Pons (tissue), 1 donor: ENCODE measurements at regions not wholly inside any gene's neighbourhood (a gene's known extent, or its start where the extent isn't known, plus 50 kb on each side); places are given as distances from the start of the nearest gene placed in this dataset.
"Not testable (repeated sequence)": the region's sequence is repeated elsewhere in the genome, so short reads cannot be mapped to it uniquely, and the experiment has no call there.

Experiments used
- DNase-seq: peaks from one replicate; pipeline ENCODE4 v3.0.0-alpha.2; 2016; ENCODE audit warnings: low spot score

GRCh38 chr12:105457026-105457425 lies 126.5 kb downstream of the C12orf75 start:
- DNase-seq, result no peak

DNA sequence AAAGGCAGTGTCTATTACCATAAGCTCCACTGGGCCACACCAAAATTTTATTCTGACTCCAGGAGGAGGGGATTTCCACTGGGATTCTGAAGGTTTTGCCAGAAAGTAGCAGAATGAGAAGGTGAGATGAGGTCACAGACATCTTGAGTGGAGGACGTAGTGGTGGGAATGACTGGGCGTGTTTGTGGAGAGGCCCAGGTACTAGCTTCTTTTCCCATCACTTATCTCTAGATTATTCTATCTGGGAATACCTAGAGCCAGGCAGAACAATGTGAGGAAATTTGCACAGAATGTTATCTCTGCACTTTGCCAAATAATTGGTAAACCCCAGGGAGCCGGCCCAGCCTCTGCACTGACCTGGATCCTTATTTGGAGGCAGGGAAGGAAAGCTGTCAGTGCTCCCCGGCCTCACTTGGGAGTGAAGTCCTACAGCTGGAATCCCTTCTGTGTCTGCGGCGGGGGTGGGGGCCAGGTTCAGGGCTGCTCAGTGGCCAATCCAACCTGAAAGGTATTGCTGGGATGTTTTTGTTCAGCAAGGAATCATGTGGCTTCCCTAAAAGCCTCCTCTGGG lies 129.4 kb downstream of the C12orf75 start:
- DNase-seq, result no peak

DNA sequence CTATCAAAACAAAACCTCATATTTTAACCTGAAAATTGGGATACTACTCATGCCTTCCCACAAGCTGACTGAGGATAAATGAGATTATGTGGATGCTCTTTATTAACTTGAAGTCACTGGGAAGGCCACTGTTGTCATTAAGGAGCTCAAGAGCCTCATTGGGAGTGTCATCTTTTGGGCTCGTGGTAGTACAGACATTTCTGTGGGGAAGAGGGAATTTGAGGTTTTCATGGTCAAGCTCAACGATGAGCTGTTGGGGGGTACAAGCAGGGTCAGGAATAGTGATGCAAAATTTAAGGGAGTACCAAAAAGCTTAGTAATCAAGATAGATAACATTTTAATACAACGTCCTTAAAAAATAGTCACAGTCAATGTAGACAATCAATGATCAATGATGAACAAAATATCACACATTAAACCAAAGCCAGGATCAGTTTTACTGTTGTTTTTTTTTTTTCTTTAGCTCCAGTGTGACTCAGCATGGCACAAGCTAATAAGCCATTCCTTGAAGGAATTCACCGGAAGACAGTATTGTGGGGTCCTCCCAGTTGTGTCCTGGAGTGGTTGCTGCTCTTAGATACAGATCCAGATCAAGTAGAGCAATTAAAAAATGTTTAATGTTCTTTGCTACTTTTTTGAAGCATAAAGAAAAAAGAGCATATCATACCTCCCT lies 130.9 kb downstream of the C12orf75 start:
- no peak for DNase-seq

DNA sequence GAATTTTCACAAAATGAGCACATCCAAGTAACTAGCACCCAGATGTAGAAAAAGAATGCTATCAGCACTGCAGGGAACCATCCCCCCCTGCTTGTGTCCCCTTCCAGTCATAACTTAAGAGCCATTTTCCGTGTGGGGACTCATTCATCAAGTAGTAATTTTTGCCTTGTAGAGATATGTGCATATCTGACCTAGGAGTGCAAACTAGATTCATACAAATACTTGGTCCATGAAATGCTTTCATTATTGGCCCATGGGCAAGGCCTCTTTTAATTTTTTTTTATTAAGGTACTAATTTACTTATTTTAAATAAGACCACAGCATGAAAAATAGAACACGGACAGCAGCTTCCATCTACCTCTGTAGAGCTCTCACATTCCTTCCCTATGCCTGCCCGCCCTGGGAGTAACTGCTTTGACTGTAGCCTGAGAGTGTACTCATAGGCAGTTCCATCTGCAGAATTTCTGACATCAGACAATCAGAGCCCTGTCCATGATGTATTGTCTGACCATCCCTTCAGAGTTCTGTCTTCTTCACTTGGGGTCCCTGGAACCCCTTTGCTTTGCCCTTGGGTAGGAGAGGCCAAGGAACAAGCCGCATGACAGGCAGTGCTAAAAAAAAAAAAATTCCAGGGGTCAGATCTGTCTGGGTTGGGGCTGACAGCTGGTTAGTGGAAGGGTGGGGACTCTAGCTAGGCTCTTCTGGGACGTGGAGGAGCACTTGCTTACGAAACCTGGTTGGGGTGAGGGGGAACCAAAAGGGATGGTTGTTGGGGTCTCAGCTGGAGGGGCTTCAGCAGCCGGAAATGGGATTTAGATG lies 131.7 kb downstream of the C12orf75 start:
- DNase-seq, result no peak

DNA sequence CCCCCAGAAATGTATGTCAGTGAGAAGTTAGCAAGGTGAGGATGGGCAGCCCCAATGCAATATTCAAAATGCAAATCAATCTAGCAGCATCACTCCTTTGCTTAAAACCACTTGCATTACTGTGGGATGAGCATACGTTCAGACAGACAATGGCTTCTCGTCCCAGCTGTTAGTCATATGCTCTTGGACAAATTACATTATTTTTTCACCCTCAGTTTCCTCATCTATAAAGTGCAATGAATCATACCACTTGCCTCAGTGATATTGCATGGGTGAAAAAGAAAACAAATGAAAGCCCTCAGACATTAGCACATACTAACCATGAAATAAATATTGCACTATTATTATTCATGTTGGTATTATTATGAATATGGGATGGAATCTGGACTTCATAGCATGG lies 132.3 kb downstream of the C12orf75 start:
- DNase-seq, result no peak

DNA sequence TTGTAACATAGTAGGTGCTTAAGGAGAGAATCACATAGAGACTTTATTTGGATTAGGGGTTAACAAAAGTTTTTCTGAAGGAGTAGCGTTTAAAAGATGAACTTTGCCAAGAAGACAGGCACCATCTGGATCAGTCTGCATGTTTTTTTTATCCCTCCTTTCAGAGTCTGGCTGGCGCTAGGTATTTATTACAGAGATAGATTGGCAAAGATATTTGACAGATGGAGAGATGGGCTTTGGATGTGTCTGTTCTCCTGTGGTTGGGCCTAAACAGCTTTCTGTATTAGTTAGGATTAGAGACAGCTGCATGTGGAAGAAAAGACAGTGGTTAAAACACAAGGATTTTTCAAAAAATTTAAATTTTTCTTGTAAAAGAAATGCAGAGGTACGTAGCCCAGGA lies 133.9 kb downstream of the C12orf75 start:
- DNase-seq, result no peak

DNA sequence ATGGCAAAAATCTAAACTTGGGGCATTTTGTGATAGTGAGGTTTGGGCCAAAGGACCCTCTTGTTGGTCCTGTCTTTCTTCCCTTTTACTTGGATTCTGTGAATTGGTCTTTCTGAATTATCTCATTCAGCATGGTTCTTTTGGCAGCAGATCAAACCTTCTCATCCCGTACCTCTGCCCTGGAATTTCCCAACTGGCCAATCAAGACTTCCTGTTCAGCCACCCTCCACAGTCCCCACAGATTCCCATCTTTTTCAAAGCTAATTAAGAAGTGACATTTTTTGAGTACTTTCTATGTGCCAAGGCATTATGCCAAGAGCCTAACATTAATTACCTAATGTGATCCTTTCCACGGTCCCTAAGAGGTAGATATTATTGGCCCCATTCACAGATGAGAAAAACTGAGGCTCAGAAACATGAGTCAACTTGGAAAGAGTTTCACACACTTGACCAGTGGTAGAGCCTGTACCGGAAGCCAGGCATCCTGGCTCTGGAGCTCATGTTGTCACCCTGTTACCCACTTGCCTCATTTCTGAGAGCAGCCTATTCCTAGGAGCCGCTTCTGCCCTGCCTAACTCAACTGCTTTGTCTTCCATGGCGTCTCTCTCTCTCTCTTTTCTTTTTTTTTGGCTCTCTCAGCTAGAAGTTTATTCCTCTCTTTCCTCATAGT lies 135.9 kb downstream of the C12orf75 start:
- DNase-seq, result no peak

DNA sequence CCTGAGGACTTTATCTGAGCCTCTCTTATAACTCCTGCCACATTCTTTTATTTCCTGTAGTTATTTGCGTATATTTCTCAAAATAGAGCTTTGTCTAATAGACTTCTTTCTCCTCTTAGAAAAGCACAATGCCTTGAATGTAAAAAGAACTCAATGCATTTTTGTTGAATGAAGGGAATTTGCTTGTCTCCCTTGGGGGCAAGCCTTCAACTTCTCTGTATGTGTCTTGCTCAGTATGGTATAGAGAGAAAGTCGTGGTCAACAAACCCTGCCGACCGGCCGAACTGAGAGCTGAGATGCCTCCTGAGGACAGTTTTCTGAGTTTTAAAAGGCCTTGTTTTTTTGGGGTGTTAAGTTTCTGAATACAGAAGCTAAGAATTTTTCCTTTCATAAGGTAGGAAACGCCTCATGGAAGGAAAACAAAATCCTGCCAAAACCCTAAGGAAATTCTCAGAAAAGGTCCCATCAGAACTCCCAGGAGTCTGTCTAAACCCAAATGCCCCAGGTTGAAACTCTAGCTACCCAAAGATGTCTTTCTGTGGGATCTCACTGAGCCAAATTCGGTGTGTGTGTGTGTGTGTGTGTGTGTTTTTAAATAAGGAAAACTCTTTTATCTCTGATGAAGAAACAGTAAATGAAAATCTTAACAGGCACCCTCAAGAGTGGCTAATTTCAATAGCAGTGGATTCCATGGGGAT lies 136.6 kb downstream of the C12orf75 start:
- no peak for DNase-seq

DNA sequence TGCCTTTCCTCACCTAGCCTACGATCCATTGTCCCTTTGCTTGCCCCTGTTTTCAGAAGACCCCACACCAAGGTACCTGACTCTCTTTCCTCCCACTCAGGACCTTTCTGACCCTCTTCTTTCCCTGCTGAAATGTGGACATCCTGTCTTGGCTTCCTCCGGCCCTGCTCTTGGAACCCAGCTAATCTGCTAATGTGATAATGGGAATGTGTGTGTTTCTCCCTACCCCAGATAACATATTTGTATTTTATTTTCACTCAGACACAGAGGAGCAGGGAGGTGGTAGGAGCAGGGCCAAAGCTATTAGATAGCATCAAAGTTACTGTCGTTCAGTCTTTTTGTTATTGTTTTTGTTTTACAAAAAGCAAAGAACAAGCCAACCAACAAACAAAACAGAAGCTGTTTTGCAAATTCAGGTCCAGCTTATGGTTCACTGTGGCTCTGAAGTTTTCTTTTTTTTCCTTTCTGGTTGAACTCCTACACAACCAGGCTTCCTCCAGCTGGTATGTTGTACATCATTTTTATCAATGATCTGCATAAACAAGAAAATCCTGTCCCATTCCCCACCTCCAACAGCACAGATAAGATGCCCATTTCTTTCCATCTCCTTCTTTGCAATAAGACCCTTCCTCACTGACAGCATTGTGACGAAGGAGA lies 137.3 kb downstream of the C12orf75 start:
- no peak for DNase-seq

GRCh38 chr12:105468464-105468863 lies 138.0 kb downstream of the C12orf75 start:
- no peak for DNase-seq

DNA sequence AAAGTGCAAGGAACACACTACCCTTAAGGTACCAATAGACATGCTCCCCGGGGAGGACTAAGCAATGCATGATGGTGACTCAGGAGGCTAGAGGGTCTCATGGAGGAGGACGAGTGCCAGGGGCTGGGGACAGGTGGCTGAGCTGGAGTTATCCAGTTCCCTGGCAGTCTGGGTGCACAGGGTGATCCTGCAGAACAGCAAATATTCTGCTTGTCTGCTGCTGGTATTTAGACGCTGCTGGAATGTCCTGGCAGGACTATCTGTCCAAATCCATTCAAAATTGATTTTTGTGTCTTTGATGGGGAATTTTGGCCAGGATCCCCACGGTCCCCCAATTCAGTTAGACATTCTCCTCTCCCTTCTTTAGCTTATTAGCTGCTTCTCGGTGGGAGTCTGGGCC lies 138.7 kb downstream of the C12orf75 start:
- DNase-seq, result no peak

DNA sequence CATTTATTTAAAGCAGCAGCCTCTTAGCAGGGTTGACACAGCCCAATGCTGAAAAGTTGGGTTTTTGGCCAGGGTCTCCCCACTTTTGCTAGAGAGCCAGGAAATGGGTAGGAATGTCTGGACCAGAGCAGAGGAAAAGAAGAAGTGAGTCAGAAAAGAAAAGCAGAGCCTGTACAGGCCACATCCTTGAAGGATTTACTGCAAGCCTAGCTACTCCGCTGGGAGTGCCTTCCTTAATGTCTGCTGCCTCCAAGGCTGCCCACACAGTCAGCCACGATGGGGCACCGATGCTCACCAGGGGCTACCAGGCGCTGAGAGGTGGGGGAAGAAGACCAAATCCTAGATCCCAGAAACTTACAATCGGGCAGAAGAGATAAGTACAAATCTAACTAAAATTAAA lies 139.2 kb downstream of the C12orf75 start:
- no peak for DNase-seq

DNA sequence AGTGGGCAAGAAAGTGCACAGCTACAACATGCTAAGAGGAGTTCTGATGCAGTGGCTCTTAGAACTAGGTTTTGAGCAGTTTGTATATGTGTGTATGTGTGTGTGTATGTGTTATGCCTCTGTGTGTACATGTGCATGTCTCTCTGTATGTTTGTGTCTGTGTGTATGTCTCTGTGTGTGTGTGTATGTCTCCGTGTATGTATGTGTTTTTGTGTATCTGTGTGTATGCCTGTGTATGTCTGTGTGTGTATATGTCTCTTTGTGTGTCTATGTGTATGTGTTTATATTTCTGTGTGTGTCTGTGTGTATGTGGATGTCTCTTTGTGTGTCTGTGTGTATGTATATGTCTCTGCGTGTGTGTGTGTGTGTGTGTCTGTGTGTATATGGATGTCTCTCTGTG lies 139.6 kb downstream of the C12orf75 start:
- DNase-seq, result no peak

GRCh38 chr12:105470601-105471000 lies 140.1 kb downstream of the C12orf75 start:
- DNase-seq, result no peak

- DNase-seq, result no peak
These were observed 144.2 kb downstream of the C12orf75 start for GRCh38 chr12:105474672-105475071.

GRCh38 chr12:105476616-105477015 lies 146.1 kb downstream of the C12orf75 start:
- no peak for DNase-seq

- no peak for DNase-seq
These were observed 147.4 kb downstream of the C12orf75 start for GRCh38 chr12:105477873-105478272.

DNA sequence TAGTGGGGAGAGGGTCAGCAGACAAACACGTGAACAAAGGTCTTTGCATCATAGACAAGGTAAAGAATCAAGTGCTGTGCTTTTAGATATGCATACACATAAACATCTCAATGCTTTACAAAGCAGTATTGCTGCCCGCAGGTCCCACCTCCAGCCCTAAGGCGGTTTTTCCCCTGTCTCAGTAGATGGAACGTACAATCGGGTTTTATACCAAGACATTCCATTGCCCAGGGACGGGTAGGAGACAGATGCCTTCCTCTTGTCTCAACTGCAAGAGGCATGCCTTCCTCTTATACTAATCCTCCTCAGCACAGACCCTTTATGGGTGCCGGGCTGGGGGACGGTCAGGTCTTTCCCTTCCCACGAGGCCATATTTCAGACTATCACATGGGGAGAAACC lies 148.3 kb downstream of the C12orf75 start:
- not testable (repeated sequence) for DNase-seq

DNA sequence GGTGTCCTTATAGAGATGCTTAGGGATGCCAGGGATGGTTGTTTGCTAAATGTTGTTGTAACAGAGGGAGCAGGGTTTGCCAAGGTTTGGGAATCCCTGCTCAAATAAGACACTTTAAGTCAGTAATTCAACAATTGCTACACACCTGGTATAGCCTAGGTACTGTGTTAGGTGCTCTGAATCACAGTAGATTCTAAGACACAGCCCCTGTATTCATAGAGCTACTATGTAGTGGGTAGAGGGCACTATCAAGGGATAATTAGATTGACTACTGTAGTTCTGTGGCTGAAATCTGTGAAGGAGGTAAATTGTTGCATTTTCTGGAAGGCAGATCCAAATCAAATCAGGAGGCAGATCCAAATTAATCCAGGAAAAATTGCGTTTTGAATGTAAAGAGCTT lies 149.2 kb downstream of the C12orf75 start:
- DNase-seq, result no peak

DNA sequence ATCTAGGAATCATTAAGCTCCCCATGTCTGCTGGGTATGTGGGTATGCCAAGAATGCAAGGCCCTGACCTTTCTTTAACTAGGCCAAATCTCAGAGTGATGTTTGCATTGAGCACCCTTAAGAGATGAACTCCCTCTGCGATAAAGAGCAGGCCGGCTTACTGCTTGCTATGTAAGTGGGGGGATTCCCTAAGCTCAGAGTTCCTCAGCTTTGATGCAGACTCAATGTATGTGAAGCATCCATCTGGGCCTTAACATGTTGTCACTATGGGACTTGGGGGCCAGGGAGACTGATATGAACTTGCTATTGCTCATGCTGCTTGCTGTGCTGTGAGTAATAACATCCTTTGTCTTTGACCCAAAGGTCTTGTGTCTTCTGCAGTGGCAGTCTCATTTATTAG lies 149.7 kb downstream of the C12orf75 start:
- no peak for DNase-seq
